Right lobe of liver (tissue), 4 donors: ENCODE measurements at regions not wholly inside any gene's neighbourhood (a gene's known extent, or its start where the extent isn't known, plus 50 kb on each side); places are given as distances from the start of the nearest gene placed in this dataset.

Experiments
- POLR2A ChIP-seq: fragments of 450-650 bp; IDR thresholded peaks from one replicate; pipeline ENCODE4 v1.6.1; 2017; ENCODE audit warnings: antibody characterized with exemption, mild to moderate bottlenecking
- TF ChIP-seq, protein P1 (sequence below), 4 donors: fragments of 200-600 bp in 3 of 4; fragments of 450-650 bp in 1 of 4; IDR thresholded peaks; one replicate each; pipeline versions ENCODE4 v1.5.1 to v1.8.0; 2016 to 2022; ENCODE audit warnings: antibody characterized with exemption in 4 of 4, mild to moderate bottlenecking in 2 of 4
- donor health status: DM: no; HTN: no; CAD: no.
- donor health status: DM: no; HTN: no; CAD: no.
- donor health status: DM: no; HTN: yes; CAD: no.

DNA sequence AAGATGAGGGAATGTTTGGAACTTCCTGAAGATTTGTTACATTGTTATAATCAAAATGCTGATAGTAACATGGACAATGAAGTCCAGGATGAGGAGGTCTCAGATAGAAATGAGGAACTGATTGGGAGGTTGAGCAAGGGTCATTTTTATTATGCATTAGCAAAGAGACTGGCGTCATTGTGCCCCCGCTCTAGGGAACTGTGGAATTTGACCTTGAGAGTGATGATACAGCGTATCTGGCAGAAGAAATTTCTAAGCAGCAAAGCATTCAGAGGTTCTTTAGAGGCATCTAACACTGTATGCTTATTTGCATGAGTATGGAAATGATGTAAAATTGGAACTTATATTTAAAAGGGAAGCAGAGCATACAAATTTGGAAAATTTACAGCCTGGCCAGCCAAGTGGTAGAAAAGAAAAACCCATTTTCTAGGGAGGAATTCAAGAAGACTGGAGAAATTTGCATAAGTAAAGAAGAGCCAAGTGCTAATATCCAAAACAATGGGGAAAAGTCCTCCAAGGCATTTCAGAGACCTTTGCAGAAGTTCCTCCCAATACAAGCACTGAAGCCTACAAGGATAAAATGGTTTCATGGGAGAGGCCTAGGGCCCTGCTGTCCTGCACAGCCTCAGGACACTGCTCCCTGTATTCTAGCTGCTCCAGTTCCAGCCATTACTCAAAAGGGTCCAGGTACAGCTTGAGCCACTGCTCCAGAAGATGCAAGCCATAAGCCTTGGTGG, 483.0 kb upstream of the NDST4 start:
- no peak for TF ChIP-seq POLR2A
- TF ChIP-seq, protein P1, sequence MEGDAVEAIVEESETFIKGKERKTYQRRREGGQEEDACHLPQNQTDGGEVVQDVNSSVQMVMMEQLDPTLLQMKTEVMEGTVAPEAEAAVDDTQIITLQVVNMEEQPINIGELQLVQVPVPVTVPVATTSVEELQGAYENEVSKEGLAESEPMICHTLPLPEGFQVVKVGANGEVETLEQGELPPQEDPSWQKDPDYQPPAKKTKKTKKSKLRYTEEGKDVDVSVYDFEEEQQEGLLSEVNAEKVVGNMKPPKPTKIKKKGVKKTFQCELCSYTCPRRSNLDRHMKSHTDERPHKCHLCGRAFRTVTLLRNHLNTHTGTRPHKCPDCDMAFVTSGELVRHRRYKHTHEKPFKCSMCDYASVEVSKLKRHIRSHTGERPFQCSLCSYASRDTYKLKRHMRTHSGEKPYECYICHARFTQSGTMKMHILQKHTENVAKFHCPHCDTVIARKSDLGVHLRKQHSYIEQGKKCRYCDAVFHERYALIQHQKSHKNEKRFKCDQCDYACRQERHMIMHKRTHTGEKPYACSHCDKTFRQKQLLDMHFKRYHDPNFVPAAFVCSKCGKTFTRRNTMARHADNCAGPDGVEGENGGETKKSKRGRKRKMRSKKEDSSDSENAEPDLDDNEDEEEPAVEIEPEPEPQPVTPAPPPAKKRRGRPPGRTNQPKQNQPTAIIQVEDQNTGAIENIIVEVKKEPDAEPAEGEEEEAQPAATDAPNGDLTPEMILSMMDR (IDR thresholded peaks at IDR 0.05), result no peak
